Left cardiac atrium (tissue), 4 donors: ENCODE measurements at regions not wholly inside any gene's neighbourhood (a gene's known extent, or its start where the extent isn't known, plus 50 kb on each side); places are given as distances from the start of the nearest gene placed in this dataset.
"Not testable (repeated sequence)": the region's sequence is repeated elsewhere in the genome, so short reads cannot be mapped to it uniquely, and the experiment has no call there.

Experiments
- ATAC-seq, 2 donors: fragments of 200-7000 bp; cut with Tn5 transposase; one replicate each; pipeline ENCODE4 v1.9.1; 2020; ENCODE audit warnings: mild to moderate bottlenecking in 2 of 2, moderate library complexity in 2 of 2
- DNase-seq: peaks from one replicate; pipeline ENCODE4 v3.0.0-alpha.2; 2020
- intact Hi-C, 2 donors: fragments of 100-400 bp; cut with DNase I; formaldehyde crosslinking; loops; one replicate each; pipeline versions ENCODE4 v1.14.1 to v1.15.1; 2022 to 2023
- donor health status: DM: no; HTN: yes; CAD: no.
- donor health status: DM: no; HTN: yes; CAD: no; lungs with severe emphysema.
- donor health status: DM: yes; HTN: yes; CAD: no.
- donor health status: Dilated cardiomyopathy.

- intact Hi-C loops = no loop called here
- ATAC-seq = no peak
- DNase-seq = no peak
Observed at GRCh38 chr13:18954254-18954653, 227.4 kb downstream of the TUBA3C start.

- DNase-seq (no peak), ATAC-seq (no peak)
- intact Hi-C loops = no loop called here
Observed at GRCh38 chr13:18953139-18953930, 228.3 kb downstream of the TUBA3C start.

- intact Hi-C loops = no loop called here
- DNase-seq (no peak), ATAC-seq (no peak)
Observed at GRCh38 chr13:18952225-18953016, 229.2 kb downstream of the TUBA3C start.

- intact Hi-C loops = no loop called here
- DNase-seq (no peak), ATAC-seq (no peak)
Observed at GRCh38 chr13:18951412-18951811, 230.2 kb downstream of the TUBA3C start.

- intact Hi-C loops = no loop called here
- ATAC-seq = no peak
- no peak for DNase-seq
Observed at GRCh38 chr13:18949970-18950369, 231.7 kb downstream of the TUBA3C start.

GRCh38 chr13:18949489-18949761, 232.2 kb downstream of the TUBA3C start:
- no peak for ATAC-seq
- intact Hi-C loops = no loop called here
- DNase-seq = no peak

- intact Hi-C loops = no loop called here
- DNase-seq (no peak), ATAC-seq (no peak)
Observed at GRCh38 chr13:18948664-18949488, 232.7 kb downstream of the TUBA3C start.

- ATAC-seq (no peak), DNase-seq (no peak)
- intact Hi-C loops = no loop called here
Observed at GRCh38 chr13:18948012-18948663, 233.5 kb downstream of the TUBA3C start.

GRCh38 chr13:18947376-18947977, 234.1 kb downstream of the TUBA3C start:
- ATAC-seq (no peak), DNase-seq (no peak)
- intact Hi-C loops = no loop called here

GRCh38 chr13:18946738-18947137, 234.9 kb downstream of the TUBA3C start:
- intact Hi-C loops = no loop called here
- no peak for DNase-seq
- ATAC-seq = no peak

- DNase-seq = no peak
- no peak for ATAC-seq
- intact Hi-C loops = no loop called here
Observed at GRCh38 chr13:18944501-18945068, 237.0 kb downstream of the TUBA3C start.

GRCh38 chr13:18943721-18944391, 237.8 kb downstream of the TUBA3C start:
- intact Hi-C loops = no loop called here
- no peak for ATAC-seq
- no peak for DNase-seq

- ATAC-seq = no peak
Observed at GRCh38 chr13:18943273-18943672, 238.4 kb downstream of the TUBA3C start.

GRCh38 chr13:18936104-18936503, 245.5 kb downstream of the TUBA3C start:
- DNase-seq (no peak), ATAC-seq (no peak)
- intact Hi-C loops = no loop called here

More at GRCh38 chr13:18943273-18943672, 238.4 kb downstream of the TUBA3C start:
- DNase-seq = no peak
- intact Hi-C loops = no loop called here

GRCh38 chr13:18921063-18921462, 260.6 kb downstream of the TUBA3C start:
- DNase-seq (no peak), ATAC-seq (no peak)
- intact Hi-C loops = no loop called here

GRCh38 chr13:18905096-18905495, 276.5 kb downstream of the TUBA3C start:
- DNase-seq, intact Hi-C loops, ATAC-seq: not testable (repeated sequence)

- ATAC-seq, DNase-seq, intact Hi-C loops: not testable (repeated sequence)
Observed at GRCh38 chr13:18895411-18895810, 286.2 kb downstream of the TUBA3C start.

- ATAC-seq, intact Hi-C loops, DNase-seq: not testable (repeated sequence)
Observed at GRCh38 chr13:18891242-18891641, 290.4 kb downstream of the TUBA3C start.
